CD4-positive, alpha-beta T cell treated with Interleukin-1 beta for 1 hour (primary cell): ENCODE measurements at regions not wholly inside any gene's neighbourhood (a gene's known extent, or its start where the extent isn't known, plus 50 kb on each side); places are given as distances from the start of the nearest gene placed in this dataset.

Source experiments
- DNase-seq, 2 donors: peaks; one replicate each; pipeline ENCODE4 v3.0.0-alpha.2; 2020 to 2022

DNA sequence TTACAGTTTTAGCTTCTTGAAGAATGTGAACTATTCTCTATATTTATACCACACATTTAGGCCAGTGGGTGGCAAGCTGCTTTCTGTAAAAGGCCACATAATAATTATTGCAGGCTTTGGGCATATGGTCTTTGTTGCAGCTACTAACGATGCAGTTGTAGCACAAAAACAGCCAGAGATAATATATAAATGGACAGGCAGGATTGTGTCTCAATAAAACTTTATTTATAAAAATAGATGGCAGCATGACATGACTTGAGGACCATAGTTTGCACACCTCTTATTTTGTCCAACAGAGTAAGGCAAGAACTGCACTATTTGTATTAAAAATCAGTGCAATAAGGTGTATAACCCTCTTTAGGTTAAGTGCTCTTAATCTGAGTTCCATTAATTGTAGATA is 415.0 kb downstream of the ANXA1 start:
- no peak for DNase-seq

DNA sequence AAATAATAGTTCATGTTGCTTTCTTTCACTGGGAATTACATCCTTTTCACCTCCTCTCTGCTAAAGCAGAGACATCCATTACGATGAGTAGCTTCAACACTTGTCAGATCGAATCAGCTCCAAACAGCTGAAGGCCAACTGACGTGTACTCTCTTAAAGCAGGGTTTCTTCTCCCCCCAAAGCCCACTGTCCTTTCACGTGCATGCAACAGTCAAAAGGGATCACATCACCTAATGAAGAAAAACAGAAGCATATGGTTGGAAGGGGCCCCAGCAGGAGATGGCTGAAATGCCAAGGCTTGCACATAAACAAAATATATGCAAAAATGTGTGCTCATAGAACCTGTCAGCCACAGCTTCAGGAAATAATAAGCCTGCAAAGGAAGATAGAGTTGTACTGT is 421.6 kb downstream of the ANXA1 start:
- no peak for DNase-seq

DNA sequence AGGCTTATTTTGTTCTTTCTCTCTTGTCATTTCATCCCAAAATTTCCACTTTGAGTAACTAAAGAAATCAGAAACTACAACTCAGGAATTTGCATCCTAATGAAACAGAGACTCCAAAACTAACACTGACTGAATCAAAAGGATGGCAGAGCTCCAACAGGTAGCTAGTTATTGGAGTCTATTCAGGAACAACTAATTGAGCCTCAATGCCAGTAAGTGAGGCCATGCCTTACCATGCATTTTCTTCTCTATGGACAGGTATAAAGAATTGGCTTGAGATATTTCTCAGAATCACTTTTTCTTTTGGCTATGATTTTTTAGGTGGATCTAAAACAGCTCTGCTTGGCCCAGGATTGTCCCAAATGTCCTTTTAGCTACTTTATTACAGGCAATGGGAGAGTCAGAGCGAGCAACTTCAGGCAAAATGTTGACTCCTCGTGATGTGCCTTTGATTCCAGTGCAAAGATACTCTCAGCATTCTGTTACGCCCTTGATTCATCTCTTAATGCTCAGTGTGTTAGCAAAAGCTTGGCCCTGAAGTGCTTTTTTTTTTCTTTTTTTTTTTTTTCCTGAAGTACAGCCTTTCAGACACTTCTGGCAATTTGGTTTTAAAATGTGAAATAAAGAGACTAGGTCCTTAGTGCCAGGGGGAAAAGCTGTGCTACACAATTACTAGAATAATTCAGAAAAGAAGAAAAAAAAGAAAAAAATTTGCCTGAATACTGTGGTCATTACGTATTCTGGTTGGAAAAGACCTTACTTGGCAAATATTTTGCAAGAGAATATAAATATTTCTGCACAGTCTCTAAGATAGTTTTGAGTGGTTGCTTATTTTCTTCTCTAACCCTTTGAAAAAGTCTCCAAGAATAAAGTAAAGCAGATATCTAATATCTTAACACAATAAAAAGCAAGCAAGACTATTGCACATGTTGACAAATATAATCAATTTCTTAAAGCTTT is 423.7 kb downstream of the ANXA1 start:
- no peak for DNase-seq

DNA sequence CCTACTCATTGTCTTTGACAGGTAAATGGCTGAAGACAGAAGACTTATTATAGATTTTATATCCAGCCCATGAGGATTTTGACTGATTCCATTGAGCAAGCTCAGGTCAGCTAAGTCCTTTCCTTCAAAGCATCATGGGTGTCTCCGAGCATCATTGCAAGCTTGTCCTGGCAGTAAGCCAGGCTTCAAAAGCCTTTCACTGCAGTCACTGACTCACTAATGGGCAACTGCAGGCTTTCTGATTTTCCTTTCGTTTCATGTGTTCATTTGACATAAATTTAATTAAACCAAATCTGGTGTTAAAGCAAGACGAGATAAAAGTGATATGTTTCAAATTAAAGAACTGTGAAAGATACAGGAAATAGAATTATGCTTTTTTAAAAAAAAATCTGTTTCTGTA is 426.2 kb downstream of the ANXA1 start:
- DNase-seq: no peak

DNA sequence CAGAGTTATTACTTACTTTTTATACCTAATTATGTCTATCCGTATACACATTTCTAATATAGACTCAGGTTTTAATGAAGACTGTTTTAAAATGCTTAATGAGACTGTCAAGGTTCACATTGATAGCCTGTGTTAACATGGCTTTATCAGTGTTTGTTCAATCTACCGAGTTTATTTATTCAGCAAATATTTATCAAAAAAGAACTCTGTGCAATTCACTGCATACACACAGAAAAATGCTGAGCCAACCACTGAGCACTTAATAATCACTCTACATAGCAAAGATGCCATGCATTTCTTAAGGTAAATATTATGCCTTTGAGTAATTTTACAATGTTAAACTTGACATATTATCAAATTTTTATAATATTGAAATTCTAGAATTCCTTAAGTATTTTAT is 428.2 kb downstream of the ANXA1 start:
- DNase-seq: no peak

DNA sequence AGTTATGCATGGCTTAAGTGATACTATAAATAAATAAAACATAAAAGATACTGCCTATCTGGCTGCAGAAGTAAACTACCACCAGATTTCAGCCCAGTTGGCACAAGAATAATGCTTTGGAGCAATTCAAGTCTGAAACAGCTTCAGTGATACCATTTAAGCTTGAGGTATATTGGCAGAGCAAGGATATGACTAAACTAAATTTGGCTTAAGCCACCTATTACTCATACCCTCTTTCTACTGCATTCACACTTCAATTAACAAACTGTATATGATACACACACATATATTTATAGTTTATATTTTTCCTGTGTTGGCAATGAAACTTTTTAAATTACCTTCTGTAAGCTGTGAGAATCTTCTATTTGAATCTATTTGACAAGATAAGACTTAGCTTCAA is 431.9 kb downstream of the ANXA1 start:
- no peak for DNase-seq

DNA sequence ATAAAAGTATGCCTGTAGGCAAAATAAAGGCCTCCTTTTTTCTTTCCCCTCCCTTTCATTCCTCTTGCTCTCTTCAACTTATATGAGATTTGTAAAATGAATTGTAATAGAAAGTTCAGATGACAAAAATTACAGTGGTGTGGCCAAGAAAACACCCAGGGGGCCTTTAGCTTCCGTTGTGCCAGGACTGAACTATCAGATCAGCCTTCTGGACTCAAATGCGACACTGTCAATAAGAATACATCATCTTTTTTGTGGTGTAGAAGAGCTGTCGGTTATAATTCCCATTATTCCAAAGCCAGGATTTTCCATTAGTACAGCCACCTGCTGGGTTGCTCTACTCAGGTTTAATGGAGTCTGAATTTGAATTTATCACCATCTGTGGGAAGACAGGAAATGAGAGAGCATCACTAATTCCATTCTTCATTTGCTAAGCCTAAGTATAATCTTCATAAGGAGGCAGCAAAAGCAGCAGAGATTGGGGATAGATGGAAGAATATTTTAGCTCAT is 443.4 kb downstream of the ANXA1 start:
- DNase-seq: no peak

DNA sequence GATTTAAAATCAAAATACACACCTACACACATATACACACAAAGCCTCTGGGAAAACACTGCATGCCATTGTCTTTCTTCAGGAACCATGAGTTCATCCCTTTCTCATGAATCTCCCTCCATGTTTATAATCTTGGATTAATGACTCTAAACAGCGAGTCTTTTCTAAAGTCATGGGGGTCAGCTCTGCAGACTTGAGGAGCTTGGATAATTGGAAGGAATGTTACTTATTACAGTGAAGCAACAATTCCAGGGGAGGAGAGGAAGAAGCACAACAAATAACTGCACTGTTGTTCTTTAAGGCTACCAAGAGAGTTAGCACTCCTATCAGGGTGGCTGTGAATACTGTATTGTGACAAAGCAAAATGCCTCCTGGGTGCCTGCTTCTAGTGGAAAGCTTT is 444.7 kb downstream of the ANXA1 start:
- DNase-seq: no peak

DNA sequence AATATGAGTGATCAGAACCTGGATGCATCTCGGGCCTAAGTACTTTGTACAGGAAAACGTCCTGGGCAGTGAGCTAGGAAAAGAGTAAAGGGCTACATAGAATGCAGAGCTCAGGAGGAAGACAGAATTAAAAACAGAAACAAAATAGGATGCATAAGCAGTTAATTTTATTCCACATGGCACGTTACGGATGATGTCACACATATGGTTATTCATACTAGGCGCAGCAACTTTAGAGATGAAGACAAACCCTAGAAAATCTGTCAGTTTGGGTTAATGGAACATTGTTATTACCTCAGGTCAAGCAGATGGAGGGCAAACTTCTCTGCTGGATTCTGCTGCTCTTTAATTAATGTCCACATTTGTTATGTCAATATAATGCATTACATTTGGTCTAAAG is 445.4 kb downstream of the ANXA1 start:
- DNase-seq: no peak

DNA sequence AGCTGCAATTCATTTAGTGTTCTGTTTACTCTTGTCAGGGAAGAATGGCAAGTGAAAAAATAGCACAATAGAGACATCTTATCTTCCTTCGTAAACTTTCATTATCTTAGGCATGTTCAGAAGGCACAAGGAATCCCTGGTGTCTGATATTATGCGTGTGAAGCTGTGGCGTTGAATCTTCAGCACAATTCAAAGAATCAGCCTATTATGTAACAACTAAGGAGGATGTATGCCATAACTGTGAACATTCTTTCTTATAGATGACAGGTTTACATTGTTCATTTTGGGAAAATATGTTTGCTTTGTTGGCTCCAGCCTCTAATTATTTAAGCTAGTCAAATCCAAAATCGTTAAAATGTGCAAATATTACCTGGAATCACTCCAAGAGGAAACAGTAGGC is 446.1 kb downstream of the ANXA1 start:
- DNase-seq: no peak

DNA sequence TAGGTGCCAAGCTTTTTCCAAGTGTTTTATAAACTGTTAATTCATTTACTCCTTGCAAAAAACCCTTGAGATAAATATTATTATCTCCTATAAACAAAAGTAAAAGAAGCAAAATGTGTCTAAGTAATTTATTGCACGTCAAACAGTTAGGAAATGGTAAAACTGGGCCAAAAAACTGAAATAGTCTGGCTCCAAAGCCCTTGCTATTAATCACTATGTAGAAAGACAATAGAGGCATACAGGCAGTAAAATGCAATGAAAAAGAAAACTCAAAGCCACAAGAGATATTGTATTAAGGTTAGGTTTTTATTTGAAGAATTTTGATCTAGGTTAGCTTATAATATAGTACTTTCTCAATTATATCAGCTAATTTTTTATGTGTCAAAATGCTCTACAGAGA is 457.7 kb downstream of the ANXA1 start:
- no peak for DNase-seq

DNA sequence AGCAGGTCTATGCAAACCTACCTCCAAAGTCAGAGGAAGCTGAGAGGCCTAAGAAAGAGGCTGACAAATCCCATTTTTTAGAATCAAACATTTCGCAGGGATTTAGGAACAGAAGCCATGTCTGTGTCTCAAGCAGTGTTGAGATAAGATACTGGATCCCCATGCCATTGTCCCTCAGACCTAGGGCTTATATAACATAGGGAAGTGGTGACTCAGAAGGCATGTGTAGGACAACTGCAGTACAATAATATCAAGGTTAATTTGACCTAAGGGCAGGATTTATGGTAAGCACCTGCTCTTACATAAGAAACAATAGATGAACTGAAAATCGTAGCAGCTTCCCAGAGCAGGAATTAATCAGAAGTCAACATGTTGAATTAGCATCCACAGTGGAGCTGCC is 459.4 kb downstream of the ANXA1 start:
- DNase-seq: no peak

DNA sequence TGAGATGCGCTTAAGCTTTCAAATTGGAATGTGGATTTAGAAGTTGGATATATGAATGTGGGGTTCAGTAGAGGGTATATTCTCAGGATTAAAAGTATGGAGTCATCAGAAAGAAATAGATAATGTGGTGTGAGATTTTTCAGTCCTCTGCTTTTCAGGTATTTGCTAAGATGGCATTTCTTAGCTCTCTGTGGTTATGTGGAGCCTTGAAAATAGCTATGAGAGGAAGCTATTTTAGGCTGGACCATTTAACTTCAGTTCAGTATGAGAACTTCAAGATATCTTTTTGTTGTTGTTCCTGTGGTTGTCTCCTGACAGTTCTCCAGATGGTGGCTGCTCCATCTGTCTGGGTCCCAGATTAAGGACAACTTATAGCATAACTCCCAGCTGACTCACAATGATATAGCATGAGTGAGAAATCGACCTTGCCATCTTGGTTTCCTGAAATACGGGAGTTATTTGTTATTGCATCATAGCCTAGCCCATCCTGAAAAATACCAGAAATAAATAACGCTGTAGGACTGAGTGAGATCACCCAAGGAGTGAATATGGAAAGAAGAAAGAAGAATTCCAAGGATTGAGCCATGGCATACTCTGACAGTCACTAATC is 461.5 kb downstream of the ANXA1 start:
- DNase-seq: no peak

DNA sequence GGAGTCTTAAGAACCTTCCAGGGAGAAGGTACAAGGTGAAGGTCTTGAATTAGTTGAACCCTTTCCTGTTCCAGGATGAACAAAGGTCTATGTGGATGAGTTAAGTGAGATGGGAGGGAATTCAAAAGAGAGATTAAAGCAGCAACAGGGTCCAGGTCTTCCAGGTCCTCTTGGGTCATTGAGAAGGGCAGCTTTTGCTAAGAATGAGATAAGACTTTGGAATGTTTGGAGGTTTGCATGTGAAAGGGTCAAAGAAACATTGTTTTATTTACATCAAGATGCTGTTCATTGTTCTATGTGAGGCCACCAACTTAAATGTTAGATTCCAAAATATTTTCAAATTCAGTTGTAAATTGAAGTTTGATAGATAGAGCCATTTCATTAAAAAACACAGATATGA is 463.9 kb downstream of the ANXA1 start:
- no peak for DNase-seq

DNA sequence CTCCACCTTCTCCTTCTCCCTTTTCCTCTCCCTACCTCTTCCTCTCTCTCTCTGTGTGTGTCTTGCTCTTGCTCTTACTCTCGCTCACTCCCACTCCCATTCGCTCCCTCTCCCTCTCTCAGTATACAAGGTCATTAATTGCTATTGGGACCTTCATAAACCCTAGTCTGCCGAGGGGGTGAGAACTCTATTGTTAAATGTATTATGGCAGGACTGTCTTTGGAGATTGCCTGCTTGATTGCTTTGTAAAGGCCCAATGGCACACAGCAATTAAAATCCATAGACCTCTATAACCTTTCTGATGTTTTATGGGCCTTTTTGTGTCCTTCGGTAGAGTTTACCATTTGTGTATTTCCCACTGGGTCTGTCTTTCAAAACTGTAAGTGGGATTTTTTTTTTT is 465.9 kb downstream of the ANXA1 start:
- DNase-seq: no peak

DNA sequence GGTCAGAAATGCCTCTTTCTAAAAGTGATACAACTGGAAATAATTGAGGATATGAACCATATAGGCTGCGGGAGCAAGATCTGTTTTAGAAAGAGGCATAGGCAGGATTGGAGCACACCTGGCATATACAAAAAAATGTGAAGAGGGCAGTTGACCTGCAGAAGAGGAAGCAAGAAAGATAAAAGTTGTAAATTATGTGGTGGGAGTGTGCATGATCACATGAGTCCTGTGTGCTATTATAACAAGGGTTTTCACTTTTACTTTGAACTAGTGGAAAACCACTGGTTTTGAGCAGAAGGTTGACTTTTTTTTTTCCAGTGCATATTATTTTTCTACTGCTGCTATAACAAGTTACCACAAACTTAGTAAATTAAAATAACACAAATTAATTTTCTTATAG is 489.3 kb downstream of the ANXA1 start:
- no peak for DNase-seq

DNA sequence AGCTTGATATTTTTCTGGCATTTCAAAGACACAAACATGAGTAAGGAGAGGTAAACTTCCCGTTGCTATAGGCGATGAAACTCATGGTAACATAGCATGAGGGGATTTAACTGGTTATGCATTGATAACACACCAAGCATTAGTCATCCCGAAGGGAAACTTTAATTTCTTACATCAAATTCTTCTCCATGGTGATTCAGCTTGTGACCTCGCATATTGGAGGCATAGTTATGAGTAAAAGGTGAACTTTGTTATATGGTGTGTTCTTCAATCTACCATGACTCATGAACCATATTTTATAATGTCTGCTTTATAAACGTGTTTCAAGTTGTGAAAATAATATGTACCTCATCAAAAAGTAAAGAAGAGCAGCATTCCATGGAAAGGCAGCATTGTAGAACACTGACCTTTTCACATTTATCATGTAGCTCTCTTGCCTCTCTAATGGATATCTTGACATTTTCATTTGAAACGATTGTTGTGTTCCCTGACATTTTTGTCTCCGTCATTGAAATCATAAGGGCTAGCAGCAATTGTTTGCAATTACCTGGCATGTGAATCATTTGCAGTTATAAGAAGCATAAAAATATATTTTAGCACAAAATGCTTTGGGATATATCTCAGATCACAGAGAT is 491.8 kb downstream of the ANXA1 start:
- no peak for DNase-seq

DNA sequence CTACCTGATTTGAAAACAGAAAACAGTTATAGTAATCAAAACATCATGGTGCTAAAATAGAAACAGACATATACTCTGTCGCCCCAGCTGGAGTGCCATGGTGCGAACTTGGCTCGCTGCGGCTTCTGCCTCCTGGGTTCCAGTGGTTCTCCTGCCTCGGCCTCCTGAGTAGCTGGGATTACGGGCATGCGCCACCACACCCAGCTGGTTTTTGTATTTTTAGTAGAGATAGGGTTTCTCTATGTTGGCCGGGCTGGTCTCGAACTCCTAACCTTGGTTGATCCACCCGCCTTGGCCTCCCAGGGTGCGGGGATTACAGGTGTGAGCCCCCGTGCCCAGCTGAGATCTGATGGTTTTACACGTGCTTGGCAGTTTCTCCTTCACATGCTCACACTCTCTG is 495.9 kb downstream of the ANXA1 start:
- DNase-seq: no peak

DNA sequence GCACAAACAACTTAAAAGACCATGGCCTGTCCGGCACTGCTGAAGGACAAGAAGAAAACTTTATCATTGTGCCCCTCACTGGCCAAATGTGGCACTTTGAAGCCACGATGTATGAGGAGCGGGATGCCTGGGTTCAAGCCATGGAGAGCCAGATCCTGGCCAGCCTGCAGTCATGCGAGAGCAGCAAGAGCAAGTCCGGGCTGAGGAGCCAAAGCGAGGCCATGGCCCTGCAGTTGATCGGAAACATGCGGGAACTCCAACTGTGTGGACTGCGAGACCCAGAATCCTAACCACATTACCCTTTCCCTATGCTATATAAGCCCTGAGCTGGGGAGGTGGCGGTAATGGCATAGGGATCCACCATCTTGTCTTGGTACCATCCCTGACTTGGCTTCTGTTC is 497.9 kb downstream of the ANXA1 start:
- no peak for DNase-seq

DNA sequence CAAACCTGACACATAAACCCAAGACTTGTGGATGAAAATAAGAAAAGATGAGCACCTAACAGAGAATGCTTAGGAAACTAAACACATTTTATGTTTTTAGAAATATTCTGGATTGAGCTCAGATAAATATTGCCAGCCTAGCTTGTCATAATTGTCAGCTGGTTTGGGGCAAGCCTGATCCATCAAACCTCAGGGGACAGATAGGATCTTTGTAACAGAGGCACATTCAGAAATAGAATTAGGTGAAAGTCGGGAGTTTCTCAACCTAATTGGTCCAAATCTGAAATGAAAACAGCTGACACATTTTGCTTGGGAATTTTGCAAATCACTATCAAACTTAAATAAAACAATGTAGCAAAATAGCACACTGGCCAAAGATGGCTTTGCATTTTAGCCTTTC is 503.7 kb downstream of the ANXA1 start:
- DNase-seq: no peak

DNA sequence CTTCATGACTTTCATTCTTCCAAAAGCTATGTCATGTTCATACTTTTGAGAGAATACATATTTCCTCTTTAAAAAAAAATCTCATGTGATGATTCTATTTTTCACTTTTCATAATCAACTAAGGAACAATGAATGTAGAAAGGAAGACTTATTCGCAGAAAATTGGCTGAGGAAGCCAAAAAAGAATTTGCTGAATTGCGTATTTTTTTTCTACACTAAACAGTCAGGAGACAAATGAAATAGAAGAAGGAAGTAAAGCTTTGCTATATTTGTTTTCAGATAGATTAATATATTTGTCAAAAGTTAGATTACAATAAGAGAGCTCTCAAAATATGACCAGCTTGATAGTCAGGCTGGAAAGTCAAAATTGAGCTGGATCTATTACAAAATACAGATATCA is 504.2 kb downstream of the ANXA1 start:
- DNase-seq: no peak

DNA sequence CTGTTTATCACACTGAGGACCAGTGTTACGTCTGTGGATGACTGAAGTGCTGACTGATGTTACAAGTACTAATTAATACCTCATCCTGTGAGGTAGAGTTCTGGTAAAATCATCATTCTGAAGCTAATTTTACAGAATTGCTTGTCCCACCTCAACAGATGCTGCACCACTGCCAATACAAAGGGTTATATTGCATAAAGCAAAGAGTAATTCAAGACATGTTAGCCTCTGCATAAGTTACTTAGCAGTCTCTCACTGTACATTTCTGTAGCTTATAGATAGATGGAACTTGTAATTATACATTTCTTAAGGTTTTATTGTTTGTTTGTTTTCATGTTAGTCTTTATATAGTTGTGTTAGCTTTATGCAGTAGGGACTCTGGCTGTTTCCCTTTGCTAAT is 513.6 kb downstream of the ANXA1 start:
- DNase-seq: no peak

DNA sequence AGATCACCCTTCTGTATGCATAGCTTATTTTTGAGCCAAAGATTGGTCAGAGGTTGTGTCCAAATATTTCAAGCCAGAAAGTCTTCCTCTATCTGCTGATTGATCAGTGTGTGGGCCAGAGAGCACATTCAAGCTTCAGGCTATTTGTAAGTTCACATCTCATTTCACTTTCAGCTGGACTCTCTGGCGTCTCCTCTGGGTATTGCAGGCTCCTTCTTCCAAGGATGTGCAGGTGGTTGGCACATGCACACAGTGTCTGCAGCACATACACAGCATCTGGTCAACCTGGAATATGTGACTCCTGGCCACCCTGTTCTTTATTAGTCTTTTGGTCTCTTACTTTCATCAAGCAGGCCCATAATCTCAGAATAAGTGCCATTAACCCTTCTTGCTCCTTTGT is 516.1 kb downstream of the ANXA1 start:
- no peak for DNase-seq

DNA sequence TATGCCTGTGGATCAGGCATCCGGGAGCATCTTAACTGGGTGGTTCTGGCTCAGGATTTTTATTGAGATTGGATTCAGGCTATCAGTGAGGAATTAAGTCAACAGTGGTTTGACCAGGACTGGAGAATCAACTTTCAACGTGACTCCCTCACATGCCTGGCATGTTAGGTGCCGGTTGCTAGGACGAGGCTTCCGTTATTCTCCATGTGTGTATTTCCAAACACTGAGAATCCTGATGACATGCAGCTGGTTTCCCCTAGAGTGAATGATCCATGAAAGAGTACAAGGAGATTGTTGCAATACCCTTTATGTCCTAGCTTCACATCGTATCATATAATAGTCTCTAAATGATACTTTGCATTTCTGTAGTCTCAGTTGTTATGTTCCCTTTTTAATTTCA is 529.2 kb downstream of the ANXA1 start:
- no peak for DNase-seq
